BLaER1 (cell line): ENCODE measurements at regions not wholly inside any gene's neighbourhood (a gene's known extent, or its start where the extent isn't known, plus 50 kb on each side); places are given as distances from the start of the nearest gene placed in this dataset.

Experiments used
- H3K27ac ChIP-seq: shearing (Covaris generic); formaldehyde crosslinking; 2 replicates; pipeline ENCODE4 v1.8.1; 2022
- H3K27me3 ChIP-seq: shearing (Covaris generic); formaldehyde crosslinking; 2 replicates; pipeline ENCODE4 v1.8.1; 2022
- H3K36me3 ChIP-seq: shearing (Covaris generic); formaldehyde crosslinking; 2 replicates; pipeline ENCODE4 v1.8.1; 2022
- H3K4me1 ChIP-seq: shearing (Covaris generic); formaldehyde crosslinking; 2 replicates; pipeline ENCODE4 v1.8.1; 2022
- H3K4me2 ChIP-seq: shearing (Covaris generic); formaldehyde crosslinking; 2 replicates; pipeline ENCODE4 v1.8.1; 2022
- H3K4me3 ChIP-seq: shearing (Covaris generic); formaldehyde crosslinking; 2 replicates; pipeline ENCODE4 v1.8.1; 2022
- H3K9ac ChIP-seq: shearing (Covaris generic); formaldehyde crosslinking; 2 replicates; pipeline ENCODE4 v1.8.1; 2022
- H3K9me3 ChIP-seq: shearing (Covaris generic); formaldehyde crosslinking; 2 replicates; pipeline ENCODE4 v1.8.1; 2022
- H4K20me1 ChIP-seq: shearing (Covaris generic); formaldehyde crosslinking; 2 replicates; pipeline ENCODE4 v1.8.1; 2022
- Cebpa-rat ChIP-seq: shearing (Covaris generic); IDR thresholded peaks from 2 replicates; pipeline ENCODE4 v1.8.1; 2022

GRCh38 chr1:200242110-200243041 lies 167.5 kb downstream of the ZNF281 start:
- no peak for TF ChIP-seq Cebpa-rat
- no peak overlapping the region for H3K4me3 ChIP-seq
- H3K9ac ChIP-seq: no peak overlapping the region
- H3K27me3 ChIP-seq: no peaks in the 10 kb centered on the region
- H3K36me3 ChIP-seq: no peaks in the 10 kb centered on the region
- H3K4me1 ChIP-seq: peaks cover 39% of the 10 kb centered on the region
- H3K27ac ChIP-seq: no peak overlapping the region
- H4K20me1 ChIP-seq: no peaks in the 10 kb centered on the region
- H3K4me2 ChIP-seq: peak overlapping the region; percentile 29
- H3K9me3 ChIP-seq: no peaks in the 10 kb centered on the region

- no peaks in the 10 kb centered on the region for H3K9me3 ChIP-seq
- H3K36me3 ChIP-seq: no peaks in the 10 kb centered on the region
- no peaks in the 10 kb centered on the region for H3K27me3 ChIP-seq
- TF ChIP-seq Cebpa-rat: no peak
- peaks cover 39% of the 10 kb centered on the region for H3K4me1 ChIP-seq
- no peak overlapping the region for H3K4me3 ChIP-seq
- no peak overlapping the region for H3K4me2 ChIP-seq
- H3K9ac ChIP-seq: no peak overlapping the region
- H3K27ac ChIP-seq: no peak overlapping the region
- no peaks in the 10 kb centered on the region for H4K20me1 ChIP-seq
These were observed 169.2 kb downstream of the ZNF281 start for GRCh38 chr1:200240656-200241055.

GRCh38 chr1:200238311-200238710 lies 171.5 kb downstream of the ZNF281 start:
- Histone ChIP-seq H3K27ac (no peak overlapping the region), H3K9me3 (no peaks in the 10 kb centered on the region), H4K20me1 (no peaks in the 10 kb centered on the region), H3K4me1 (peaks cover 39% of the 10 kb centered on the region), H3K4me3 (no peak overlapping the region), H3K4me2 (peak overlapping the region; percentile 19; the same call in 1 of the 2 replicates), H3K36me3 (no peaks in the 10 kb centered on the region), H3K9ac (no peak overlapping the region), H3K27me3 (no peaks in the 10 kb centered on the region)
- TF ChIP-seq Cebpa-rat: no peak

- Histone ChIP-seq H4K20me1 (no peaks in the 10 kb centered on the region), H3K27me3 (no peaks in the 10 kb centered on the region), H3K9ac (no peak overlapping the region), H3K4me1 (peaks cover 27% of the 10 kb centered on the region), H3K4me2 (no peak overlapping the region), H3K36me3 (no peaks in the 10 kb centered on the region), H3K9me3 (no peaks in the 10 kb centered on the region), H3K4me3 (no peak overlapping the region), H3K27ac (no peak overlapping the region)
- TF ChIP-seq Cebpa-rat: no peak
These were observed 172.8 kb downstream of the ZNF281 start for GRCh38 chr1:200237066-200237465.

GRCh38 chr1:200234938-200235337 lies 174.9 kb downstream of the ZNF281 start:
- Histone ChIP-seq H3K4me1 (peaks cover 17% of the 10 kb centered on the region), H3K27me3 (no peaks in the 10 kb centered on the region), H3K9ac (no peak overlapping the region), H3K4me2 (no peak overlapping the region), H3K4me3 (no peak overlapping the region), H3K27ac (no peak overlapping the region), H4K20me1 (no peaks in the 10 kb centered on the region), H3K9me3 (no peaks in the 10 kb centered on the region), H3K36me3 (no peaks in the 10 kb centered on the region)
- TF ChIP-seq Cebpa-rat: no peak

- Histone ChIP-seq H3K9ac (no peak overlapping the region), H3K4me3 (no peak overlapping the region), H3K27ac (no peak overlapping the region), H4K20me1 (no peaks in the 10 kb centered on the region), H3K4me1 (peaks cover 9% of the 10 kb centered on the region), H3K36me3 (no peaks in the 10 kb centered on the region), H3K4me2 (no peak overlapping the region), H3K9me3 (no peaks in the 10 kb centered on the region), H3K27me3 (no peaks in the 10 kb centered on the region)
- TF ChIP-seq Cebpa-rat: no peak
These were observed 176.4 kb downstream of the ZNF281 start for GRCh38 chr1:200233393-200233792.

GRCh38 chr1:200231787-200232231 lies 178.0 kb downstream of the ZNF281 start:
- no peaks in the 10 kb centered on the region for H3K9me3 ChIP-seq
- no peak for TF ChIP-seq Cebpa-rat
- H3K4me3 ChIP-seq: no peak overlapping the region
- H3K27ac ChIP-seq: no peak overlapping the region
- no peak overlapping the region for H3K4me2 ChIP-seq
- H3K9ac ChIP-seq: no peak overlapping the region
- no peaks in the 10 kb centered on the region for H3K27me3 ChIP-seq
- H3K36me3 ChIP-seq: no peaks in the 10 kb centered on the region
- H3K4me1 ChIP-seq: no peaks in the 10 kb centered on the region
- H4K20me1 ChIP-seq: no peaks in the 10 kb centered on the region

- H3K9me3 ChIP-seq: no peaks in the 10 kb centered on the region
- H3K4me2 ChIP-seq: no peak overlapping the region
- H3K9ac ChIP-seq: no peak overlapping the region
- no peak overlapping the region for H3K4me3 ChIP-seq
- no peak for TF ChIP-seq Cebpa-rat
- H3K36me3 ChIP-seq: no peaks in the 10 kb centered on the region
- H3K27ac ChIP-seq: no peak overlapping the region
- no peaks in the 10 kb centered on the region for H3K27me3 ChIP-seq
- H3K4me1 ChIP-seq: peaks cover 7% of the 10 kb centered on the region; the same call in 1 of the 2 replicates
- no peaks in the 10 kb centered on the region for H4K20me1 ChIP-seq
These were observed 179.2 kb downstream of the ZNF281 start for GRCh38 chr1:200230671-200231070.

- TF ChIP-seq Cebpa-rat: no peak
- no peak overlapping the region for H3K4me3 ChIP-seq
- no peaks in the 10 kb centered on the region for H3K36me3 ChIP-seq
- peaks cover 7% of the 10 kb centered on the region; the same call in 1 of the 2 replicates for H3K4me1 ChIP-seq
- H4K20me1 ChIP-seq: no peaks in the 10 kb centered on the region
- H3K27me3 ChIP-seq: no peaks in the 10 kb centered on the region
- H3K27ac ChIP-seq: no peak overlapping the region
- no peak overlapping the region for H3K4me2 ChIP-seq
- no peaks in the 10 kb centered on the region for H3K9me3 ChIP-seq
- H3K9ac ChIP-seq: no peak overlapping the region
These were observed 181.3 kb downstream of the ZNF281 start for GRCh38 chr1:200228486-200228885.

- Histone ChIP-seq H3K9me3 (no peaks in the 10 kb centered on the region), H3K4me1 (peaks cover 7% of the 10 kb centered on the region; the same call in 1 of the 2 replicates), H3K27ac (no peak overlapping the region), H4K20me1 (no peaks in the 10 kb centered on the region), H3K9ac (no peak overlapping the region), H3K27me3 (no peaks in the 10 kb centered on the region), H3K4me2 (no peak overlapping the region), H3K4me3 (no peak overlapping the region), H3K36me3 (no peaks in the 10 kb centered on the region)
- no peak for TF ChIP-seq Cebpa-rat
These were observed 181.8 kb downstream of the ZNF281 start for GRCh38 chr1:200228081-200228480.
